Breast epithelium (tissue), 3 donors: ENCODE measurements at regions not wholly inside any gene's neighbourhood (a gene's known extent, or its start where the extent isn't known, plus 50 kb on each side); places are given as distances from the start of the nearest gene placed in this dataset.

Source experiments
- CTCF ChIP-seq, 3 donors: fragments of 450-650 bp; IDR thresholded peaks; one replicate each; pipeline ENCODE4 v1.5.1; 2016 to 2017; ENCODE audit warnings: antibody characterized with exemption in 3 of 3, mild to moderate bottlenecking in 3 of 3, moderate library complexity in 3 of 3
- POLR2A ChIP-seq: fragments of 450-650 bp; IDR thresholded peaks from one replicate; pipeline ENCODE4 v1.6.1; 2016; ENCODE audit warnings: antibody characterized with exemption, mild to moderate bottlenecking, moderate library complexity

DNA sequence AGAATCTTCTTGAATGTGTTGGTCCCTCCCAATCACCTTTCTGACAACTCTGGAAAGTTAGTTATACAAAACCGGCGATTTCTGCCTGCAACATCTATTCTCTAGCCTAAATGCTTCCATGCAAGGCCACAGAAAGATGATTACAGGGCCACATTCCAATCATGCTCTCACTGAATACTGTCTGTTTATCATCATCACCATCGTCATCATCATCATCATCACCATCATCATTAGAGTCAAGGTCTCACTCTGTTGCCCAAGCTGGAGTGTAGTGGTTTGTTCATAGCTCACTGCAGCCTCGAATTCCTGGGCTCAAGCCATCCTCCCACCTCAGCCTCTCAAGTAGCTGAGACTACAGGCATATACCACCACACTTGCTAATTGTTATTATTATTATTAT is 521.2 kb upstream of the DAB1 start:
- TF ChIP-seq POLR2A (no peak), CTCF (IDR thresholded peaks at IDR 0.05) (no peak)
